ENCODE measurements at regions not wholly inside any gene's neighbourhood (a gene's known extent, or its start where the extent isn't known, plus 50 kb on each side); places are given as distances from the start of the nearest gene placed in this dataset.

DNA sequence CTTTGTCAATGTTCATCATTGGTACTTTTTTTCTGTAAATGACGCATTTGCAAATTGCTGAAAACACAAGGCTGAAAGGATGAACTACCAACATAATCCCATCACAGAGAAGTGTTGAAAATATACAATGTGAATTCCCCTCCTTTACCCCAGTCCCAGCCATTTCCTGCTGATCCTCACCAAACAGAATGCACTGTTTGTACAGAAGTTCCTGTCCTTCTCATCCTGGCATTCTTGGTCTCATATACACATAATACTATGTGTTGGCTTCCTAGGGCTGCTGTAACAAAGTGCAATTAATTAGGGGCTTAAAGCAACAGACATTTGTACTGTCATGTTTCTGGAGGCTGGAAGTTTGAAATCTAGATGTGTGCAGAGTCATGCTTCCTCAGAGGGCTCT lies 836.2 kb upstream of the MGAT4C start:
- no peaks in the 10 kb centered on the region for H3K27me3 Mint-ChIP-seq (ENCODE audit: insufficient read depth)
- no peaks in the 10 kb centered on the region for H3K4me1 Mint-ChIP-seq (ENCODE audit: low read depth)
- DNase-seq, result no peak
- TF ChIP-seq, protein P1, sequence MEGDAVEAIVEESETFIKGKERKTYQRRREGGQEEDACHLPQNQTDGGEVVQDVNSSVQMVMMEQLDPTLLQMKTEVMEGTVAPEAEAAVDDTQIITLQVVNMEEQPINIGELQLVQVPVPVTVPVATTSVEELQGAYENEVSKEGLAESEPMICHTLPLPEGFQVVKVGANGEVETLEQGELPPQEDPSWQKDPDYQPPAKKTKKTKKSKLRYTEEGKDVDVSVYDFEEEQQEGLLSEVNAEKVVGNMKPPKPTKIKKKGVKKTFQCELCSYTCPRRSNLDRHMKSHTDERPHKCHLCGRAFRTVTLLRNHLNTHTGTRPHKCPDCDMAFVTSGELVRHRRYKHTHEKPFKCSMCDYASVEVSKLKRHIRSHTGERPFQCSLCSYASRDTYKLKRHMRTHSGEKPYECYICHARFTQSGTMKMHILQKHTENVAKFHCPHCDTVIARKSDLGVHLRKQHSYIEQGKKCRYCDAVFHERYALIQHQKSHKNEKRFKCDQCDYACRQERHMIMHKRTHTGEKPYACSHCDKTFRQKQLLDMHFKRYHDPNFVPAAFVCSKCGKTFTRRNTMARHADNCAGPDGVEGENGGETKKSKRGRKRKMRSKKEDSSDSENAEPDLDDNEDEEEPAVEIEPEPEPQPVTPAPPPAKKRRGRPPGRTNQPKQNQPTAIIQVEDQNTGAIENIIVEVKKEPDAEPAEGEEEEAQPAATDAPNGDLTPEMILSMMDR (IDR thresholded peaks at IDR 0.05), result no peak
- H3K9me3 Mint-ChIP-seq, result peaks cover 16% of the 10 kb centered on the region
- H3K27ac Mint-ChIP-seq, result no peak overlapping the region
- H3K4me3 Mint-ChIP-seq, result no peak overlapping the region
- H3K36me3 Mint-ChIP-seq (ENCODE audit: low read depth), result no peaks in the 10 kb centered on the region

DNA sequence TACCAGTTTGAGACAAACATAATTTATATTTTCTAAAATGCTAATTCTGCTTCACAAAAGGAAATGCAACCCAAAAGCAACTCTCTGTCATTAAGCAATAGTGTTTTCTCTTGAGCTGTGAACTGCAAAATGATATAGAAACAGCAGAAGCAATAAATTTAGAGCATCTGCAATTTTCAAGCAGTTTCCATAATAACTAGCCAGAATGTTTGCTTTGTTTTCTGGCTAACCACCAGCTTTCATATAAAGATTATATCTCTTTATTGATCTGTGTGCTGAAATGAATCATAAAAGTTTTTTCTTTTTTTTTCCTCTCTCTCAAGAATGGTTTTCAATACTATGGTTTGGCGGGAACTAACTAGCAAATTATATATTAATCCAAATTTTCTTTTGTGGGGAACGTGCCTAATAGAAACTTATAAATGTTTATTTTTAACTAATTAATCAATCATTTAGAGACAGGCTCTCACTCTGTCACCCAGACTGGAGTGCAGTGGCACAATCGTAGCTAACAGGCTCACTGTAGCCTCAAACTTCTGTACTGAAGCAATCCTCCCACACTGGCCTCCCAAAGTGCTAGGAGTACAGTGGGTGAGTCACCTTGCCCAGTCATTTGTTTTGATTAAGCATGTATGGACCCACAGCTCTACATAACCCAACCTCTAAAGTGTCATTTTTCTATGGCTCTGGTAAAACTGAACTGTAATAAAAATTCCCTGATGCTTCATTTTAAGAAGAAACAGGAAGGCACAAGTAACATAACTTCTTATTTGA lies 830.1 kb upstream of the MGAT4C start:
- TF ChIP-seq, protein P1 (IDR thresholded peaks at IDR 0.05), result no peak
- no peaks in the 10 kb centered on the region for H3K4me1 Mint-ChIP-seq (ENCODE audit: low read depth)
- H3K9me3 Mint-ChIP-seq, result peaks cover 26% of the 10 kb centered on the region
- H3K36me3 Mint-ChIP-seq (ENCODE audit: low read depth), result no peaks in the 10 kb centered on the region
- no peak overlapping the region for H3K27ac Mint-ChIP-seq
- no peak overlapping the region for H3K4me3 Mint-ChIP-seq
- H3K27me3 Mint-ChIP-seq (ENCODE audit: insufficient read depth), result no peaks in the 10 kb centered on the region
- no peak for DNase-seq

DNA sequence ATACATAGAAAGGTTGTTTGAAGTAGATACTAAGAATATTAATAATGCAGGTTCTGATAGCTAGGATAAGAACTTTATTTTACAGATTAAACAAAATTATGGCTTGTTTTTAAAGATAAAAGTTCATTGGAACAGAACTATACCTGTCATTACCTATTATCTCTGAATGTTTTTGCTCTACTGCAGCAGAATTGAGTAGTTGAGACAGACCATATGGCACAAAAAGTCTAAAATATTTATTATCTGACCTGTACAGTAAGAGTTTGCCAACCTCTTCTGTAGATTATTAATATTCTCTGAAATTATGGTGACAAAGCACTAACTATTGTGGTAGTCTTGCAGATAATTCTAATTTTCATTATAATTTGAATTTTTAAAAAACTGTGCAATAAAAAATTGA lies 829.1 kb upstream of the MGAT4C start:
- H3K27ac Mint-ChIP-seq, result no peak overlapping the region
- TF ChIP-seq, protein P1 (IDR thresholded peaks at IDR 0.05), result no peak
- H3K9me3 Mint-ChIP-seq, result peaks cover 26% of the 10 kb centered on the region
- H3K27me3 Mint-ChIP-seq (ENCODE audit: insufficient read depth), result no peaks in the 10 kb centered on the region
- no peaks in the 10 kb centered on the region for H3K4me1 Mint-ChIP-seq (ENCODE audit: low read depth)
- H3K36me3 Mint-ChIP-seq (ENCODE audit: low read depth), result no peaks in the 10 kb centered on the region
- no peak overlapping the region for H3K4me3 Mint-ChIP-seq
- no peak for DNase-seq

DNA sequence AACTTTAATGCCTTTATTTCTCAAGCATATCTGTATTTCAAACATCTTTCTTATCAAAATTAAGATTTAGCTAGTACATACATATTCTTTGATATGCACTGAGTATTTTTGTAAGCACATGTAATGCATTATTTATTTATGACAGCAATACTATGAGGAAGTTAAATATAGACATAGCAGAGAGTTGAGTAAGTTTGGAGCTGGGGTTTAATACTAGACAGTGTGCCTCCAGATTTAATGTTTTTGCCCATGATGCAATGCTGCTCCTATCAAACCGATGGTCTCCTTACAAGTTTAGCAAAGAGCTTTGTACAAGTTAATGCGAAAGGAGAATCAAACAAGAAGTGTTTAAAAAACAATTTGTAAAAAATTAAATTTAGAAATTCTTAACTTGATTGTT lies 826.6 kb upstream of the MGAT4C start:
- H3K9me3 Mint-ChIP-seq, result peaks cover 22% of the 10 kb centered on the region
- no peak for DNase-seq
- TF ChIP-seq, protein P1 (IDR thresholded peaks at IDR 0.05), result no peak
- no peak overlapping the region for H3K27ac Mint-ChIP-seq
- H3K4me3 Mint-ChIP-seq, result no peak overlapping the region
- no peaks in the 10 kb centered on the region for H3K4me1 Mint-ChIP-seq (ENCODE audit: low read depth)
- no peaks in the 10 kb centered on the region for H3K36me3 Mint-ChIP-seq (ENCODE audit: low read depth)
- H3K27me3 Mint-ChIP-seq (ENCODE audit: insufficient read depth), result no peaks in the 10 kb centered on the region

DNA sequence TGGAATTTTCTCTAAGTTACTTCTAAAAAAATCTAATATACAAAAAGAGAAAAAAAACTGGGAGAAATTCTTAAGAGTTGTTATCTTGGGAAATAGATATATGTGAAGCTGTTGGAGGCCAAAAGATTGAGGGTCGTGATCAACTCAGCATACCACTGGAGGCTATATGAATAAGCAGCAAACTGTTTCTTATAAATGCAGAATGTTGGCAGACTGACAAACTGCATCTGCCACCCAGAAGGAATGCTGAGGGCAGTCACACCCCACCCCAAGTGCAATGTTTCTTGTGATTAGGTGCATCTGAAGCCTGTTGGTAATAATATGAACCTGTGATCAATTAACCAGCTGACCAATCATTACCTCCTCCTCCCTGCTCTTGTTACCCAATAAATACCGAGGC lies 818.6 kb upstream of the MGAT4C start:
- no peak for DNase-seq
- TF ChIP-seq, protein P1 (IDR thresholded peaks at IDR 0.05), result no peak
- no peaks in the 10 kb centered on the region for H3K4me1 Mint-ChIP-seq (ENCODE audit: low read depth)
- H3K9me3 Mint-ChIP-seq, result peaks cover 19% of the 10 kb centered on the region
- H3K27me3 Mint-ChIP-seq (ENCODE audit: insufficient read depth), result no peaks in the 10 kb centered on the region
- no peaks in the 10 kb centered on the region for H3K36me3 Mint-ChIP-seq (ENCODE audit: low read depth)
- H3K4me3 Mint-ChIP-seq, result no peak overlapping the region
- H3K27ac Mint-ChIP-seq, result no peak overlapping the region
